PFSK-1 (cell line): ENCODE measurements at regions not wholly inside any gene's neighbourhood (a gene's known extent, or its start where the extent isn't known, plus 50 kb on each side); places are given as distances from the start of the nearest gene placed in this dataset.

ENCODE experiments used
- FOXP2 ChIP-seq: optimal IDR thresholded peaks from 2 replicates; pipeline ENCODE3; 2011; ENCODE audit warnings: borderline replicate concordance, control low read depth, inconsistent platforms; ENCODE audit not compliant: insufficient read depth; ENCODE audit errors: extremely low read length, extremely low read depth
- POLR2AphosphoS5 ChIP-seq: IDR thresholded peaks from 2 replicates; pipeline ENCODE4 v1.6.1; 2012; ENCODE audit warnings: low read depth, mild to moderate bottlenecking, control low read depth, low read length, moderate library complexity
- SIN3A ChIP-seq: IDR thresholded peaks from 2 replicates; pipeline ENCODE4 v1.6.1; 2012; ENCODE audit warnings: mild to moderate bottlenecking, low read length, moderate library complexity, borderline replicate concordance; ENCODE audit not compliant: insufficient read depth
- TAF1 ChIP-seq: IDR thresholded peaks from 2 replicates; pipeline ENCODE4 v1.6.1; 2012; ENCODE audit warnings: low read length, control low read depth, borderline replicate concordance; ENCODE audit not compliant: insufficient read depth
- TF ChIP-seq, protein P1 (sequence below), 2 experiments: IDR thresholded peaks; 2 replicates each; pipeline versions ENCODE4 v1.6.1 to v1.8.0; 2011 to 2012; ENCODE audit warnings: low read depth in 2 of 2, low read length in 2 of 2, control low read depth in 1 of 2, inconsistent platforms in 1 of 2, mild to moderate bottlenecking in 1 of 2, moderate library complexity in 1 of 2; ENCODE audit not compliant: insufficient read depth in 1 of 2

DNA sequence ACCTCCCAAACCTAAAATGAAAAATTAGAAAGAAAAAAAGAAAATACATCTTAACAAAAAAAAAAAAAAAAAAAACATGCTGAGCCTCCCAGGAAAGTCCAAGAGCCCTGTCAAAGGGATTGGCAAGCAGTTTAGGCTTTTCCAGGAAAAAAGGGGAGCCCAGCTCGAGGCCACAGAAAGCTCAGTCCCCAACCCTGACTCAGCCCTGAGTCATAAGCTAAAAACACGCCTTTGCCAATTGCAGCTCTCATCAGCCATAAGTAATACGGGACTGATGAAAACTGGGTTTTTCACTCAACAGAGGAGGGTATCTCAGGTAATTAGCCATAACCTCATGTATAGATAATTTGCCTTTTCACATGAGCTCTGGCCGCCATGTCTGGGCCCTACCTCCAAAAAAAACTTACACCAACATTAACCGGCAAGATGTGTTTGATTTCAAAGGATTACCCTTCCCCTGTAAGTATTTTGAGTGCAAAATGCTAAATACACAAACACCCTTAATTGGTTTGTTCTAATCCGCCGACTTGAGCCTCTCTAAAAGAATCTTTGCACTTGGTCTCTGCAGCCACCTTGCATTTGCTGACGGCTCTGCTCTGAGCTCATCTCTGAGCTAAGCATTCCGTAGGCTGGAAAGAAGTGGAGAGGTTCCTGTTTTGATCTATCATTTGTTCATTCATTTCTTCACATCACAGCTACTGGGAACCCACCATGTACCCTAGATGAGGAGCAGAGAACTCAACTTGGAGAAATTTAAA lies 319.2 kb downstream of the BCL11B start:
- TF ChIP-seq TAF1 (no peak), FOXP2 (no peak), POLR2AphosphoS5 (no peak), SIN3A (no peak)
- TF ChIP-seq, protein P1, sequence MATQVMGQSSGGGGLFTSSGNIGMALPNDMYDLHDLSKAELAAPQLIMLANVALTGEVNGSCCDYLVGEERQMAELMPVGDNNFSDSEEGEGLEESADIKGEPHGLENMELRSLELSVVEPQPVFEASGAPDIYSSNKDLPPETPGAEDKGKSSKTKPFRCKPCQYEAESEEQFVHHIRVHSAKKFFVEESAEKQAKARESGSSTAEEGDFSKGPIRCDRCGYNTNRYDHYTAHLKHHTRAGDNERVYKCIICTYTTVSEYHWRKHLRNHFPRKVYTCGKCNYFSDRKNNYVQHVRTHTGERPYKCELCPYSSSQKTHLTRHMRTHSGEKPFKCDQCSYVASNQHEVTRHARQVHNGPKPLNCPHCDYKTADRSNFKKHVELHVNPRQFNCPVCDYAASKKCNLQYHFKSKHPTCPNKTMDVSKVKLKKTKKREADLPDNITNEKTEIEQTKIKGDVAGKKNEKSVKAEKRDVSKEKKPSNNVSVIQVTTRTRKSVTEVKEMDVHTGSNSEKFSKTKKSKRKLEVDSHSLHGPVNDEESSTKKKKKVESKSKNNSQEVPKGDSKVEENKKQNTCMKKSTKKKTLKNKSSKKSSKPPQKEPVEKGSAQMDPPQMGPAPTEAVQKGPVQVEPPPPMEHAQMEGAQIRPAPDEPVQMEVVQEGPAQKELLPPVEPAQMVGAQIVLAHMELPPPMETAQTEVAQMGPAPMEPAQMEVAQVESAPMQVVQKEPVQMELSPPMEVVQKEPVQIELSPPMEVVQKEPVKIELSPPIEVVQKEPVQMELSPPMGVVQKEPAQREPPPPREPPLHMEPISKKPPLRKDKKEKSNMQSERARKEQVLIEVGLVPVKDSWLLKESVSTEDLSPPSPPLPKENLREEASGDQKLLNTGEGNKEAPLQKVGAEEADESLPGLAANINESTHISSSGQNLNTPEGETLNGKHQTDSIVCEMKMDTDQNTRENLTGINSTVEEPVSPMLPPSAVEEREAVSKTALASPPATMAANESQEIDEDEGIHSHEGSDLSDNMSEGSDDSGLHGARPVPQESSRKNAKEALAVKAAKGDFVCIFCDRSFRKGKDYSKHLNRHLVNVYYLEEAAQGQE (IDR thresholded peaks at IDR 0.05; ENCODE audit: insufficient read depth in 1 of 2, low read depth in 2 of 2, low read length in 2 of 2), result no peak

DNA sequence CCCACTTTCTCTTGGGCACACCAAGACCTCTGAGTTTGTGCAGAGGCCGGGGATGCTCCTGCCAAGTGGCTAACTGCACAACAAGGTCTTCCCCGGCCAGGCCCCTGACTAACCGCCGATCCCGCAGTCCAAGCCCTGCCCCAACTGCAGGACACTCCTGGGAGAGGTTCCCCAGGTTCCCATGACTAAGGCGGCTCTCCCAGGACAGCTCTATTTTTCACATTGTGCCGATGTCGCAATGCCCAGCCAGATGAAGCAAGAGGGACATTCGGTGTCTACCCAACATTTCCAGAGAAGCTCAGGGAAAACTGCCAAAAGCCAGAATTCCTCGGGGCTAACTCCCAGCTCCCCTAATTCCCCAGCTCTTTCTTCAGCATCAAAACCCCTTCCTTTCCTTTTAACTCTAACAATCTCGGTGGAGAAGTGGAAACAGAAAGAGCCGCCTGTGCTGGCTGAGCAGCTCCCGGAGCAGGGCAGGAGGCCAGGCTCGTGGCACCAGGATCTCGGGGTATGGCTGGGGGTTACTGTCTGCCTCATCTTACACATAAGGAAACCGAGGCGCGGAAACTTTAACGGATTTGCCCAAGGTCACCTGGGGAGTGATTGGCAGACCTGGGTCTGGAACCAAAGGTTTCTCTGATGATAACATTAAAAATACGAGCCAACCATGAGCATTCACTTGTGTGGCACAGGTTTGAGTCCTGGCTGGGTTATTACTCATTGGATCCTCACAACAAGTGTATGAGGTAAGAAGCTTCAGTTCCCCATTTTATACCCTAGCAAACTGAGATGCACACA lies 318.2 kb downstream of the BCL11B start:
- no peak for TF ChIP-seq TAF1
- TF ChIP-seq, protein P1 (IDR thresholded peaks at IDR 0.05; ENCODE audit: insufficient read depth in 1 of 2, low read depth in 2 of 2, low read length in 2 of 2), result no peak

DNA sequence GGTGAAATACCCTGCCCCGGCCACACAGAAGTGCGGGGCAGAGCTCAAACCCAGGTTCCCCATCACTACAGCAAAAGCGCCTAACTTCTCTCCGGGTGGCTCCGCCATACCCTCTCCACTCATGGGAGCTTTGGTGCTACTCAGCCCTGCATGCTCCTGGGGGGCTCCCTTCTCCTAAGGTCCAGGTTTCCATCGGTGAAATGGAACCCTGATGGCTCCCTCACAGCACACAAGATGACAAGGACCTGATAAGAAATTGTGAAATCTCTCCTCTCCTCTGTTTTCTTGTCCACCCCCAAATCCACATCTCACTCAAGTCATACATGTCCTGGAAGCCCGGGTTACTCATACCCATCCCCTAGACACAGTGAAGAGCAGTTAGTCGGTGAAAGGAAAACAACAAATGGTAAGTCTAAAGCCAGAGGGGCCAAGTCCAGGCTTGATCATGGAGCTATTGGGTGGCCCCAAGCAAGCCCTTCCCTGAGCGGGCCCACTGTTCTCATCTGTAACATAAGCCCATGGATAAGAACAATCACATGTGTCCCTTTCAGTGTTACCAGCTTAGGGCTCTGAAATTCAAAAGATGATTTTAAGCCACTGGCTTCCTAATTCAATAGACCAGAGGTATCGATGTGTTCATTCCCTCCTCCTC lies 317.5 kb downstream of the BCL11B start:
- TF ChIP-seq POLR2AphosphoS5 (no peak), SIN3A (no peak), FOXP2 (no peak), TAF1 (no peak)
- TF ChIP-seq, protein P1 (IDR thresholded peaks at IDR 0.05; ENCODE audit: insufficient read depth in 1 of 2, low read depth in 2 of 2, low read length in 2 of 2), result no peak

DNA sequence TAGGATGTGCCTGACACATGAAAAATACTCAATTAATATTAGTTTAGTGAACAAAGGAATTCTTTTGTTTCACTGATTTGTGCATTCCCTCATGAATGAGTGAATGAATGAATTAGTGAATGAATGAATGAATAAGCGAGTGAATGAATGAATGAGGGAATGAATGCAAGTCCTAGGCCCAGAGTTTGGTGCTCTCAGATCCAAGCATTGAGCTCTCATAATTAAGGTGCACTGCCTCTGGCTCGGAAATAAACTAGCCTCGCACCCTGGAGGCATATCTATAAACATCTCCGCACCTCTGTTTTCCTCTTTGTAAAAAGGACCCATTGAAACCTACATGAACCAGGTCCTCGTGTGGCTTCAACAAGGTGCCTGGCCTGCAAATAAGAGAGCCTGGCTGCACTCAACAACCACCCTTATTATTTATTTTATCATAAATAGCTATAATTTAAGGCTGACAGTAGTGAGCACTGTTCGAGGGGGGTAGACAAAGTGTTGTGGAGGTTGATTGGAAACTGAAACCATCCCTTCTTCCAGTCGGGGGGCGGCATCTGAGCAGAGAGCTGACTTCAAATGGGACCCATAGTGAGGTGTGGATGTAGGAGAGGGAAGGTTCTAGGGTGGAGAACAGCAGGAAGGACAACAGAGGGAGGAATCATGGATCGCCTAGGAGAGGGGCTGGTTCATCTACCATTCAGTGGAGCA lies 316.8 kb downstream of the BCL11B start:
- TF ChIP-seq POLR2AphosphoS5, result no peak
- no peak for TF ChIP-seq FOXP2
- TF ChIP-seq TAF1, result no peak
- no peak for TF ChIP-seq SIN3A
- TF ChIP-seq, protein P1 (IDR thresholded peaks at IDR 0.05; ENCODE audit: insufficient read depth in 1 of 2, low read depth in 2 of 2, low read length in 2 of 2), result no peak
